Stimulated activated CD4-positive, alpha-beta T cell treated with anti-CD3 and anti-CD28 coated beads, Interleukin-1b, Interleukin-23, amount 100 ng/mL, for 48 hours (primary cell): ENCODE measurements at regions not wholly inside any gene's neighbourhood (a gene's known extent, or its start where the extent isn't known, plus 50 kb on each side); places are given as distances from the start of the nearest gene placed in this dataset.

ENCODE experiments used
- DNase-seq: peaks from one replicate; pipeline ENCODE4 v3.0.0-alpha.2; 2020

- DNase-seq = no peak
These were observed 933.9 kb upstream of the LRRTM1 start for GRCh38 chr2:81238462-81238861.

- DNase-seq = no peak
These were observed 931.0 kb upstream of the LRRTM1 start for GRCh38 chr2:81235601-81236000.

GRCh38 chr2:81234711-81235110 is 930.2 kb upstream of the LRRTM1 start:
- no peak for DNase-seq

- no peak for DNase-seq
These were observed 921.2 kb upstream of the LRRTM1 start for GRCh38 chr2:81225756-81226155.

GRCh38 chr2:81213598-81213997 is 909.0 kb upstream of the LRRTM1 start:
- no peak for DNase-seq

GRCh38 chr2:81206216-81206615 is 901.7 kb upstream of the LRRTM1 start:
- DNase-seq = no peak

GRCh38 chr2:81196933-81197628 is 892.5 kb upstream of the LRRTM1 start:
- DNase-seq = no peak

- no peak for DNase-seq
These were observed 891.9 kb upstream of the LRRTM1 start for GRCh38 chr2:81196383-81196851.

- no peak for DNase-seq
These were observed 891.3 kb upstream of the LRRTM1 start for GRCh38 chr2:81195774-81196382.

- DNase-seq = no peak
These were observed 890.6 kb upstream of the LRRTM1 start for GRCh38 chr2:81195017-81195773.

- DNase-seq = no peak
These were observed 890.0 kb upstream of the LRRTM1 start for GRCh38 chr2:81194581-81194980.

GRCh38 chr2:81194176-81194575 is 889.6 kb upstream of the LRRTM1 start:
- no peak for DNase-seq

- DNase-seq = no peak
These were observed 877.3 kb upstream of the LRRTM1 start for GRCh38 chr2:81181845-81182244.

GRCh38 chr2:81171447-81171846 is 866.9 kb upstream of the LRRTM1 start:
- no peak for DNase-seq

GRCh38 chr2:81163583-81163982 is 859.0 kb upstream of the LRRTM1 start:
- no peak for DNase-seq

- no peak for DNase-seq
These were observed 854.0 kb upstream of the LRRTM1 start for GRCh38 chr2:81158505-81158904.

- DNase-seq = no peak
These were observed 843.8 kb upstream of the LRRTM1 start for GRCh38 chr2:81148323-81148722.

- DNase-seq = no peak
These were observed 831.7 kb upstream of the LRRTM1 start for GRCh38 chr2:81136296-81136695.

GRCh38 chr2:81097361-81097760 is 792.8 kb upstream of the LRRTM1 start:
- DNase-seq = no peak

GRCh38 chr2:81093031-81093430 is 788.5 kb upstream of the LRRTM1 start:
- DNase-seq = no peak

- no peak for DNase-seq
These were observed 783.1 kb upstream of the LRRTM1 start for GRCh38 chr2:81087646-81088045.

GRCh38 chr2:81084101-81084500 is 779.5 kb upstream of the LRRTM1 start:
- no peak for DNase-seq

GRCh38 chr2:81078631-81079030 is 774.1 kb upstream of the LRRTM1 start:
- no peak for DNase-seq

GRCh38 chr2:81078102-81078501 is 773.5 kb upstream of the LRRTM1 start:
- no peak for DNase-seq
